ENCODE measurements at regions not wholly inside any gene's neighbourhood (a gene's known extent, or its start where the extent isn't known, plus 50 kb on each side); places are given as distances from the start of the nearest gene placed in this dataset.
"Not testable (repeated sequence)": the region's sequence is repeated elsewhere in the genome, so short reads cannot be mapped to it uniquely, and the experiment has no call there.

- Histone ChIP-seq H3K4me3 (ENCODE audit: extremely low read depth, insufficient read depth, low read length, poor library complexity, severe bottlenecking) (no peak overlapping the region), H3K36me3 (ENCODE audit: control insufficient read depth, insufficient read depth, low read length) (no peaks in the 10 kb centered on the region), H3K9me3 (ENCODE audit: control insufficient read depth, low read length) (no peaks in the 10 kb centered on the region), H3K4me1 (ENCODE audit: control insufficient read depth, insufficient read depth, low read length, poor library complexity, severe bottlenecking) (no peaks in the 10 kb centered on the region), H3K27ac (ENCODE audit: low read depth, low read length, severe bottlenecking) (no peak overlapping the region)
- WGBS, 2 experiments (ENCODE audit: insufficient coverage in 2 of 2) = 80% methylated on average over 1 of the region's 4 CpGs; no CpG with 5 or more reads in 1 of the 2 experiments
Measured at GRCh38 chr5:125992050-125992449, 431.2 kb upstream of the GRAMD2B start.

GRCh38 chr5:125999271-126000030 lies 423.8 kb upstream of the GRAMD2B start:
- H3K36me3 ChIP-seq (ENCODE audit: control insufficient read depth, insufficient read depth, low read length); H3K4me1 ChIP-seq (ENCODE audit: control insufficient read depth, insufficient read depth, low read length, poor library complexity, severe bottlenecking); H3K4me3 ChIP-seq (ENCODE audit: extremely low read depth, insufficient read depth, low read length, poor library complexity, severe bottlenecking); H3K27ac ChIP-seq (ENCODE audit: low read depth, low read length, severe bottlenecking); H3K9me3 ChIP-seq (ENCODE audit: control insufficient read depth, low read length): not testable (repeated sequence)
- 82% methylated on average over 2 of the region's 5 CpGs; no CpG with 5 or more reads in 1 of the 2 experiments for WGBS, 2 experiments (ENCODE audit: insufficient coverage in 2 of 2)

GRCh38 chr5:126000507-126000906 lies 422.7 kb upstream of the GRAMD2B start:
- peaks cover 4% of the 10 kb centered on the region for H3K4me1 ChIP-seq (ENCODE audit: control insufficient read depth, insufficient read depth, low read length, poor library complexity, severe bottlenecking)
- no peaks in the 10 kb centered on the region for H3K36me3 ChIP-seq (ENCODE audit: control insufficient read depth, insufficient read depth, low read length)
- no peak overlapping the region for H3K4me3 ChIP-seq (ENCODE audit: extremely low read depth, insufficient read depth, low read length, poor library complexity, severe bottlenecking)
- H3K9me3 ChIP-seq (ENCODE audit: control insufficient read depth, low read length) = no peaks in the 10 kb centered on the region
- H3K27ac ChIP-seq (ENCODE audit: low read depth, low read length, severe bottlenecking) = no peak overlapping the region

GRCh38 chr5:126002222-126002897 lies 420.8 kb upstream of the GRAMD2B start:
- Histone ChIP-seq H3K4me3 (ENCODE audit: extremely low read depth, insufficient read depth, low read length, poor library complexity, severe bottlenecking) (no peak overlapping the region), H3K9me3 (ENCODE audit: control insufficient read depth, low read length) (no peaks in the 10 kb centered on the region), H3K4me1 (ENCODE audit: control insufficient read depth, insufficient read depth, low read length, poor library complexity, severe bottlenecking) (peaks cover 4% of the 10 kb centered on the region), H3K27ac (ENCODE audit: low read depth, low read length, severe bottlenecking) (no peak overlapping the region), H3K36me3 (ENCODE audit: control insufficient read depth, insufficient read depth, low read length) (no peaks in the 10 kb centered on the region)
- WGBS, 2 experiments (ENCODE audit: insufficient coverage in 2 of 2) = 88% methylated on average over 4 to 6 of the region's 7 CpGs

GRCh38 chr5:126003309-126003708 lies 419.9 kb upstream of the GRAMD2B start:
- Histone ChIP-seq H3K4me3 (ENCODE audit: extremely low read depth, insufficient read depth, low read length, poor library complexity, severe bottlenecking) (no peak overlapping the region), H3K9me3 (ENCODE audit: control insufficient read depth, low read length) (no peaks in the 10 kb centered on the region), H3K36me3 (ENCODE audit: control insufficient read depth, insufficient read depth, low read length) (no peaks in the 10 kb centered on the region), H3K4me1 (ENCODE audit: control insufficient read depth, insufficient read depth, low read length, poor library complexity, severe bottlenecking) (peaks cover 9% of the 10 kb centered on the region), H3K27ac (ENCODE audit: low read depth, low read length, severe bottlenecking) (no peak overlapping the region)
- WGBS, 2 experiments (ENCODE audit: insufficient coverage in 2 of 2) = 89 to 97% methylated on average over 3 of the region's 3 CpGs

GRCh38 chr5:126004636-126005035 lies 418.6 kb upstream of the GRAMD2B start:
- no peaks in the 10 kb centered on the region for H3K9me3 ChIP-seq (ENCODE audit: control insufficient read depth, low read length)
- no peak overlapping the region for H3K27ac ChIP-seq (ENCODE audit: low read depth, low read length, severe bottlenecking)
- H3K36me3 ChIP-seq (ENCODE audit: control insufficient read depth, insufficient read depth, low read length) = no peaks in the 10 kb centered on the region
- H3K4me1 ChIP-seq (ENCODE audit: control insufficient read depth, insufficient read depth, low read length, poor library complexity, severe bottlenecking) = peaks cover 9% of the 10 kb centered on the region
- H3K4me3 ChIP-seq (ENCODE audit: extremely low read depth, insufficient read depth, low read length, poor library complexity, severe bottlenecking) = no peak overlapping the region
- WGBS, 2 experiments (ENCODE audit: insufficient coverage in 2 of 2) = 80 to 88% methylated on average over 1 of the region's 2 CpGs

- Histone ChIP-seq H3K4me1 (ENCODE audit: control insufficient read depth, insufficient read depth, low read length, poor library complexity, severe bottlenecking) (peaks cover 5% of the 10 kb centered on the region), H3K27ac (ENCODE audit: low read depth, low read length, severe bottlenecking) (no peak overlapping the region), H3K9me3 (ENCODE audit: control insufficient read depth, low read length) (no peaks in the 10 kb centered on the region), H3K36me3 (ENCODE audit: control insufficient read depth, insufficient read depth, low read length) (no peaks in the 10 kb centered on the region), H3K4me3 (ENCODE audit: extremely low read depth, insufficient read depth, low read length, poor library complexity, severe bottlenecking) (no peak overlapping the region)
- WGBS, 2 experiments (ENCODE audit: insufficient coverage in 2 of 2) = 80% methylated on average over 1 of the region's 1 CpG; no CpG with 5 or more reads in 1 of the 2 experiments
Measured at GRCh38 chr5:126007841-126008240, 415.4 kb upstream of the GRAMD2B start.

GRCh38 chr5:126009566-126009965 lies 413.6 kb upstream of the GRAMD2B start:
- 61 to 62% methylated on average over 4 of the region's 5 CpGs for WGBS, 2 experiments (ENCODE audit: insufficient coverage in 2 of 2)
- Histone ChIP-seq H3K27ac (ENCODE audit: low read depth, low read length, severe bottlenecking) (no peak overlapping the region), H3K9me3 (ENCODE audit: control insufficient read depth, low read length) (no peaks in the 10 kb centered on the region), H3K4me1 (ENCODE audit: control insufficient read depth, insufficient read depth, low read length, poor library complexity, severe bottlenecking) (peaks cover 5% of the 10 kb centered on the region), H3K36me3 (ENCODE audit: control insufficient read depth, insufficient read depth, low read length) (no peaks in the 10 kb centered on the region), H3K4me3 (ENCODE audit: extremely low read depth, insufficient read depth, low read length, poor library complexity, severe bottlenecking) (no peak overlapping the region)

GRCh38 chr5:126011526-126011925 lies 411.7 kb upstream of the GRAMD2B start:
- not testable (repeated sequence) for H3K9me3 ChIP-seq (ENCODE audit: control insufficient read depth, low read length); H3K4me3 ChIP-seq (ENCODE audit: extremely low read depth, insufficient read depth, low read length, poor library complexity, severe bottlenecking)
- 99 to 100% methylated on average over 6 to 7 of the region's 7 CpGs for WGBS, 2 experiments (ENCODE audit: insufficient coverage in 2 of 2)

GRCh38 chr5:126014676-126015075 lies 408.5 kb upstream of the GRAMD2B start:
- Histone ChIP-seq H3K4me1 (ENCODE audit: control insufficient read depth, insufficient read depth, low read length, poor library complexity, severe bottlenecking) (no peaks in the 10 kb centered on the region), H3K36me3 (ENCODE audit: control insufficient read depth, insufficient read depth, low read length) (no peaks in the 10 kb centered on the region), H3K9me3 (ENCODE audit: control insufficient read depth, low read length) (no peaks in the 10 kb centered on the region), H3K4me3 (ENCODE audit: extremely low read depth, insufficient read depth, low read length, poor library complexity, severe bottlenecking) (no peak overlapping the region), H3K27ac (ENCODE audit: low read depth, low read length, severe bottlenecking) (no peak overlapping the region)
- no CpG with 5 or more reads among the region's 1 CpG for whole genome bisulfite sequencing, 2 experiments (ENCODE audit: insufficient coverage in 2 of 2)

More at GRCh38 chr5:126011526-126011925, 411.7 kb upstream of the GRAMD2B start:
- not testable (repeated sequence) for H3K36me3 ChIP-seq (ENCODE audit: control insufficient read depth, insufficient read depth, low read length); H3K27ac ChIP-seq (ENCODE audit: low read depth, low read length, severe bottlenecking); H3K4me1 ChIP-seq (ENCODE audit: control insufficient read depth, insufficient read depth, low read length, poor library complexity, severe bottlenecking)

Data from mesodermal cell (in vitro differentiated cells).